ENCODE measurements at regions not wholly inside any gene's neighbourhood (a gene's known extent, or its start where the extent isn't known, plus 50 kb on each side); places are given as distances from the start of the nearest gene placed in this dataset.

DNA sequence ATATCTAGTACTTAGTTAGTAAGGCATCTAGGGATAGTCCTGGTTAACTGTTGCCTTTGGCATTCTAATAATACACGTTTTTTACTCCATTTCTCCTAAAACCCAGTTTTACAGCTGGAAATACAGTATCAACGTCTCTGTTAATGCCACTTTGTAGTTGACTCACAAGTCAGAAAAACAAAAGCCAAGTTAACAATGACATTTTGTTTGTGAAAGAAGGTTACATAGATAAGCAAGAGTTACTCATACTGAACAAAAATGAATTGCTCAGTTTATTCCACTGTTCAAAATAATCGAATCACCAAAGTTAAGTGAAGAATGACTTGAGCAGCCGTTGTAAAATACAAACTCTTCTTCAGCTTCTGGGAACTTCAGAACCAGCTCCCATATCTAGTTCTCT lies 540.3 kb downstream of the ETS1 start:
- Mint-ChIP-seq H3K36me3 (ENCODE audit: unreplicated experiment) (no peaks in the 10 kb centered on the region), H3K27me3 (ENCODE audit: unreplicated experiment) (peaks cover 2% of the 10 kb centered on the region), H3K4me1 (ENCODE audit: low read depth, unreplicated experiment) (no peaks in the 10 kb centered on the region), H3K4me3 (ENCODE audit: unreplicated experiment) (no peak overlapping the region), H3K9me3 (ENCODE audit: unreplicated experiment) (no peaks in the 10 kb centered on the region), H3K27ac (ENCODE audit: unreplicated experiment) (no peak overlapping the region)
- TF ChIP-seq, protein P1, sequence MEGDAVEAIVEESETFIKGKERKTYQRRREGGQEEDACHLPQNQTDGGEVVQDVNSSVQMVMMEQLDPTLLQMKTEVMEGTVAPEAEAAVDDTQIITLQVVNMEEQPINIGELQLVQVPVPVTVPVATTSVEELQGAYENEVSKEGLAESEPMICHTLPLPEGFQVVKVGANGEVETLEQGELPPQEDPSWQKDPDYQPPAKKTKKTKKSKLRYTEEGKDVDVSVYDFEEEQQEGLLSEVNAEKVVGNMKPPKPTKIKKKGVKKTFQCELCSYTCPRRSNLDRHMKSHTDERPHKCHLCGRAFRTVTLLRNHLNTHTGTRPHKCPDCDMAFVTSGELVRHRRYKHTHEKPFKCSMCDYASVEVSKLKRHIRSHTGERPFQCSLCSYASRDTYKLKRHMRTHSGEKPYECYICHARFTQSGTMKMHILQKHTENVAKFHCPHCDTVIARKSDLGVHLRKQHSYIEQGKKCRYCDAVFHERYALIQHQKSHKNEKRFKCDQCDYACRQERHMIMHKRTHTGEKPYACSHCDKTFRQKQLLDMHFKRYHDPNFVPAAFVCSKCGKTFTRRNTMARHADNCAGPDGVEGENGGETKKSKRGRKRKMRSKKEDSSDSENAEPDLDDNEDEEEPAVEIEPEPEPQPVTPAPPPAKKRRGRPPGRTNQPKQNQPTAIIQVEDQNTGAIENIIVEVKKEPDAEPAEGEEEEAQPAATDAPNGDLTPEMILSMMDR (IDR thresholded peaks at IDR 0.05; ENCODE audit: partially characterized antibody, unreplicated experiment), result no peak
- no peak for DNase-seq

DNA sequence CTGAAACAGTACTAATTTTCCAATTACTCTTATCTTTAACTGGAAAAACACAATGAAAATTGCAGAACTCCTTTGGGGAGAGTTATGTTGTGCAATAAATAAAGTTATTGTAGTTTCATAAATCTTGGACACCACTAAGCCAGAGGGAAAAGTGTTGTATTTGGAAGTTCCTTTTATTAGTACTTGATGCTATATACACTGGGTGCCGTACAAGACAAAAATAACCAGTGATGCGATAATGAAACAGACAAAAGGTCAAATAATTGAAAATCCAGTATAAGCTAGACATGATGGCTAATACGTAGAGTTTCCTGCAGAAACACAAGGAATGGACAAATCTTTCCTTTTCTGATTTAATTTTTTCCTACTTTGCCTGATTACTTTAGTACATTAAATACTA lies 541.1 kb downstream of the ETS1 start:
- TF ChIP-seq, protein P1 (IDR thresholded peaks at IDR 0.05; ENCODE audit: partially characterized antibody, unreplicated experiment), result no peak
- no peaks in the 10 kb centered on the region for H3K4me1 Mint-ChIP-seq (ENCODE audit: low read depth, unreplicated experiment)

DNA sequence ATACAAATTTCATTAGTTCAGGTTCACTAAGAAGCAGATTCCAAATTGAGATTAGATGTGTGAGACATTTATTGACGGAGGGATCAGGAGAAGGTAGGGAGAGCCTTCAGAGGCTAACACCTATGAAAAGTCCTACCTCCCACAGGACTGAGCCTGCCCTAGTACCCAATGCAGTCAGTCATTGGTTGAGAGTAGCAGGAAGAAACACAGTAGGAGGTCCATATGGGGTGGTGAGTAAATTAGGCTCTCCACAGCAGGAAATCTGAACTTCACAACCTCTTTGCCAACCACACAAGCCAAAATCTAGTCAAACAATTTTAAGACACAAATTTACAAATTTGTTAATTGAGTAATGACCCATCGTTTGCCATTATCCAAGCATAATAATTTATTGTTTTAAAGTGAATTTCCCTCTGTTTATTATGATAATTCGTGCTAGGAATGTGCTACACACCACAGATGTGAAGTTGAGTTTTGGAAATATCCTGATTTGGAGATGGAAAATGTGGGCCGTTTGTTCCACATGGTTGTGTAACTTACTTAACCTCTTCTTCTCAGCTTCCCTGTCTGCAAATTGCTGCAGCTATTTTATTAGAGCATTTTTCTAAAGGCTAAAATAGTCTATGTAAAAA lies 542.1 kb downstream of the ETS1 start:
- H3K4me1 Mint-ChIP-seq (ENCODE audit: low read depth, unreplicated experiment), result no peaks in the 10 kb centered on the region
- no peaks in the 10 kb centered on the region for H3K9me3 Mint-ChIP-seq (ENCODE audit: unreplicated experiment)

More for the DNA sequence above, 541.1 kb downstream of the ETS1 start:
- no peak for DNase-seq
- Mint-ChIP-seq H3K4me3 (ENCODE audit: unreplicated experiment) (no peak overlapping the region), H3K36me3 (ENCODE audit: unreplicated experiment) (no peaks in the 10 kb centered on the region), H3K27me3 (ENCODE audit: unreplicated experiment) (peaks cover 2% of the 10 kb centered on the region), H3K9me3 (ENCODE audit: unreplicated experiment) (no peaks in the 10 kb centered on the region), H3K27ac (ENCODE audit: unreplicated experiment) (no peak overlapping the region)

DNA sequence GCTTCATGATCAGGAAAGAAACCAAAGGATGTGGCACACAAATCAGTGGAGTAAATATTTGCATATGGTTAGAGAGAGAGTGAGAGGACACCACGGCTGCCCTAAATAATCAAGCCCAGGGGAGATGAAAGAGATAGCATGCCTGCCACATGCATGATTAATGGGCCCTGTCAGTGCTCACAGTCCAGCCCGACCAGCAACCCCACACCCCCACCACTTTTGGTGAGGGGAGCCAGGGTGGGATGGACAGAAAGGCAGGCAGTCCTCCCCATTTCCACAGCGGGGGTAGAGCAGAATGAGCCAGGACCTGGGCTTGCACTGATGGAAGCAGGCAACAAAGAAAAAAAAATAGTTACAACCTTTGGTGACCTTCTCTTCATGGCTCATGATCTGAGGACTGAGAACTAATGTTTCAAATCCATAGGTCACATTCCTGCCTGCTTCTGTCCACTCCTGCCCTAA lies 545.0 kb downstream of the ETS1 start:
- Mint-ChIP-seq H3K36me3 (ENCODE audit: unreplicated experiment) (no peaks in the 10 kb centered on the region), H3K27ac (ENCODE audit: unreplicated experiment) (no peak overlapping the region), H3K4me1 (ENCODE audit: low read depth, unreplicated experiment) (no peaks in the 10 kb centered on the region), H3K9me3 (ENCODE audit: unreplicated experiment) (no peaks in the 10 kb centered on the region), H3K4me3 (ENCODE audit: unreplicated experiment) (no peak overlapping the region), H3K27me3 (ENCODE audit: unreplicated experiment) (no peaks in the 10 kb centered on the region)
- DNase-seq, result no peak
- TF ChIP-seq, protein P1 (IDR thresholded peaks at IDR 0.05; ENCODE audit: partially characterized antibody, unreplicated experiment), result no peak

More for the DNA sequence above, 542.1 kb downstream of the ETS1 start:
- Mint-ChIP-seq H3K27ac (ENCODE audit: unreplicated experiment) (no peak overlapping the region), H3K36me3 (ENCODE audit: unreplicated experiment) (no peaks in the 10 kb centered on the region), H3K4me3 (ENCODE audit: unreplicated experiment) (no peak overlapping the region), H3K27me3 (ENCODE audit: unreplicated experiment) (peaks cover 2% of the 10 kb centered on the region)
- TF ChIP-seq, protein P1 (IDR thresholded peaks at IDR 0.05; ENCODE audit: partially characterized antibody, unreplicated experiment), result no peak
- no peak for DNase-seq

DNA sequence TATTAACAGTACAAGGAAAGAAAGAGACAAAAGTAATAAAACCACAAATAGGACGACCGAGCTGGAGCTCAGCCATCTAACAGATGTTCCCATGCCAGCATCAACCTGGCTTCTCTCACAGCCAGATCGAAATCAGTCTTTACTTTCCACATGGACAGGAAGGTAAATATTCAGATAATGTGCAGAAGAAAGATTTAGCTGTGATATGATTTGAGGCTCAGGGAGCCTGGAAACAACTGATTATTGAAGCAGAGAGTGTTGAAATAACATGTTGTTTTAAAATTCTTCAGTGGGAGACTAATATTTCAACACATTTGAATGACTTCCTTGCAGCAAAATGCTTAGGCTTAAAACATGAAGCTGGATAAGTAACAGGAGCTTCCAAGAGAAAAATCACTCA lies 546.8 kb downstream of the ETS1 start:
- Mint-ChIP-seq H3K4me1 (ENCODE audit: low read depth, unreplicated experiment) (no peaks in the 10 kb centered on the region), H3K9me3 (ENCODE audit: unreplicated experiment) (no peaks in the 10 kb centered on the region), H3K27ac (ENCODE audit: unreplicated experiment) (no peak overlapping the region), H3K4me3 (ENCODE audit: unreplicated experiment) (no peak overlapping the region), H3K36me3 (ENCODE audit: unreplicated experiment) (no peaks in the 10 kb centered on the region), H3K27me3 (ENCODE audit: unreplicated experiment) (no peaks in the 10 kb centered on the region)
- DNase-seq, result no peak
- TF ChIP-seq, protein P1 (IDR thresholded peaks at IDR 0.05; ENCODE audit: partially characterized antibody, unreplicated experiment), result no peak
